Glutamatergic neuron (in vitro differentiated cells): ENCODE measurements at regions not wholly inside any gene's neighbourhood (a gene's known extent, or its start where the extent isn't known, plus 50 kb on each side); places are given as distances from the start of the nearest gene placed in this dataset.

Experiments used
- DNase-seq: peaks from one replicate; pipeline ENCODE4 v3.0.0; 2022
- H3K27ac Mint-ChIP-seq: one replicate; pipeline ENCODE4 v1.8.0; 2020; ENCODE audit warnings: mild to moderate bottlenecking, mixed read lengths, inconsistent platforms; ENCODE audit not compliant: unreplicated experiment
- H3K27me3 Mint-ChIP-seq: one replicate; pipeline ENCODE4 v1.8.0; 2020; ENCODE audit warnings: mild to moderate bottlenecking, moderate library complexity, mixed read lengths, inconsistent platforms; ENCODE audit not compliant: unreplicated experiment
- H3K36me3 Mint-ChIP-seq: one replicate; pipeline ENCODE4 v1.8.0; 2020; ENCODE audit warnings: mild to moderate bottlenecking, mixed read lengths, inconsistent platforms; ENCODE audit not compliant: unreplicated experiment
- H3K4me1 Mint-ChIP-seq: one replicate; pipeline ENCODE4 v1.8.0; 2020; ENCODE audit warnings: mild to moderate bottlenecking, low read depth, mixed read lengths, inconsistent platforms; ENCODE audit not compliant: unreplicated experiment
- H3K4me3 Mint-ChIP-seq: one replicate; pipeline ENCODE4 v1.8.0; 2020; ENCODE audit warnings: mild to moderate bottlenecking, mixed read lengths, inconsistent platforms; ENCODE audit not compliant: unreplicated experiment
- H3K9me3 Mint-ChIP-seq: one replicate; pipeline ENCODE4 v1.8.0; 2020; ENCODE audit warnings: mild to moderate bottlenecking, moderate library complexity, mixed read lengths, inconsistent platforms; ENCODE audit not compliant: unreplicated experiment
- TF ChIP-seq, protein P1 (sequence below): fragments of 200-600 bp; sonication (generic); IDR thresholded peaks from one replicate; pipeline ENCODE4 v1.5.0; 2021; ENCODE audit not compliant: partially characterized antibody, unreplicated experiment

DNA sequence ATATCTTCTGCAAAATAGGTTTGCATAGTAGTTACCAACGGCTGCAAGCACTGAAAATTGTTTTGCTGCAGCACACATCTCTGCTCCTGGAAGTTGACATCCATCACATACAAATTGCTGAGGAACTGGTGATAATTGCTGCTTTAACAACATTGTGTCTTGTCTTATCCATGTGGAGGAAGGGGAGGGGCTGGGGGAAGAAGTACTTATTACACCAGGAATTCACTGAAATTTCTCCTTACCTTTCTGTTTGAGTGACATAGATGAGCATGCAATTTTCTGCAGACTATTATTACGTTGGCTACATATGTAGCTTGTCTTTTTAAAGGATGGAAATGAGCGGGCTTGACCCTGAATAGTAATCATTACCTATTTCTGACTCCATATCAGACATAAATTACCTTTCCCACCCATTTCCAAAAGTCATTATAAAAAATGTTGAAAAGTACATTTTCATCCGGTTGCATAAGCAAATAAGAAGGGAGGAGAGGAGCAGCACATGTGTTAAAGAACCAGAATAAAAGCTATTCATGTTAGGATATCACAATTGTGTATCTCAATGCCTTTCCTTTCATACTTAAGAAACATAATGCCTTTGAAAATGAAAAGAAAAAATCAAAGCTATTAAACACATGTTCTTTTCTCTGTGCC, 1905.6 kb downstream of the PCDH7 start:
- Mint-ChIP-seq H3K36me3 (no peaks in the 10 kb centered on the region), H3K4me3 (no peak overlapping the region), H3K9me3 (no peaks in the 10 kb centered on the region), H3K27ac (no peak overlapping the region), H3K27me3 (no peaks in the 10 kb centered on the region), H3K4me1 (no peaks in the 10 kb centered on the region)
- TF ChIP-seq, protein P1, sequence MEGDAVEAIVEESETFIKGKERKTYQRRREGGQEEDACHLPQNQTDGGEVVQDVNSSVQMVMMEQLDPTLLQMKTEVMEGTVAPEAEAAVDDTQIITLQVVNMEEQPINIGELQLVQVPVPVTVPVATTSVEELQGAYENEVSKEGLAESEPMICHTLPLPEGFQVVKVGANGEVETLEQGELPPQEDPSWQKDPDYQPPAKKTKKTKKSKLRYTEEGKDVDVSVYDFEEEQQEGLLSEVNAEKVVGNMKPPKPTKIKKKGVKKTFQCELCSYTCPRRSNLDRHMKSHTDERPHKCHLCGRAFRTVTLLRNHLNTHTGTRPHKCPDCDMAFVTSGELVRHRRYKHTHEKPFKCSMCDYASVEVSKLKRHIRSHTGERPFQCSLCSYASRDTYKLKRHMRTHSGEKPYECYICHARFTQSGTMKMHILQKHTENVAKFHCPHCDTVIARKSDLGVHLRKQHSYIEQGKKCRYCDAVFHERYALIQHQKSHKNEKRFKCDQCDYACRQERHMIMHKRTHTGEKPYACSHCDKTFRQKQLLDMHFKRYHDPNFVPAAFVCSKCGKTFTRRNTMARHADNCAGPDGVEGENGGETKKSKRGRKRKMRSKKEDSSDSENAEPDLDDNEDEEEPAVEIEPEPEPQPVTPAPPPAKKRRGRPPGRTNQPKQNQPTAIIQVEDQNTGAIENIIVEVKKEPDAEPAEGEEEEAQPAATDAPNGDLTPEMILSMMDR, result no peak
- no peak for DNase-seq

DNA sequence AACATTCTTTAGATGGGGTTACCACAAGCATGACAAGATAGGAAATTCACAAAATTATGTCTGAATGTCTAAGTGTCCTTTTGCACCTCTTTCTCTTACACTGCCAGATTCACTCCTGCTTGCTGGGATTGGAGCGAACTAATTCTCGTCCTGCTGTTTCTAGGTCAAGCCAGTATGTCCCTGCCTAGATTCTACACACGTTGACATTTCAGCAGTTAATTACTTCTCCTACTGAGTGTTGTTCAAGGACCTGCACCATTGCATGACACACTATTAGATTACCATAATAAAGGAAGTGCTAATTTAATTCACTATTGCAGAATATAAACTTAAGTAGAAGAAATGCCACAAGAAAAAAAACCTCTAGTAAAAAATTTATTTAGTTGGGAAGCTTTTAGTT, 1911.7 kb downstream of the PCDH7 start:
- Mint-ChIP-seq H3K9me3 (no peaks in the 10 kb centered on the region), H3K36me3 (no peaks in the 10 kb centered on the region), H3K27ac (no peak overlapping the region), H3K4me1 (no peaks in the 10 kb centered on the region), H3K4me3 (no peak overlapping the region), H3K27me3 (no peaks in the 10 kb centered on the region)
- DNase-seq, result no peak
- TF ChIP-seq, protein P1, result no peak

DNA sequence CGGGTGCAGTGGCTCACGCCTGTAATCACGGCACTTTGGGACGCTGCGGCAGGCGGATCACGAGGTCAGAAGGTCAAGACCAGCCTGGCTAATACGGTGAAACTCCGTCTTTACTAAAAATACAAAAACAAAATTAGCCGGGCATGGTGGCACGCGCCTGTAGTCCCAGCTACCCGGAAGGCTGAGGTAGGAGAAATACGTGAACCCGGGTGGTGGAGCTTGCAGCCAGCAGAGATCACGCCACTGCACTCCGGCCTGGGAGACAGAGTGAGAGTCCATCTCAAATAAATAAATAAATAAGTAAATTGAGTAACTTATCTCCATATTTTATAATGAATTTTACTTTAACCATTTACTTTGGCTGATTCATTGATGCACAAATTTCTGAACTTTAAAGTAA, 1913.3 kb downstream of the PCDH7 start:
- Mint-ChIP-seq H3K27ac (no peak overlapping the region), H3K4me3 (no peak overlapping the region)

DNA sequence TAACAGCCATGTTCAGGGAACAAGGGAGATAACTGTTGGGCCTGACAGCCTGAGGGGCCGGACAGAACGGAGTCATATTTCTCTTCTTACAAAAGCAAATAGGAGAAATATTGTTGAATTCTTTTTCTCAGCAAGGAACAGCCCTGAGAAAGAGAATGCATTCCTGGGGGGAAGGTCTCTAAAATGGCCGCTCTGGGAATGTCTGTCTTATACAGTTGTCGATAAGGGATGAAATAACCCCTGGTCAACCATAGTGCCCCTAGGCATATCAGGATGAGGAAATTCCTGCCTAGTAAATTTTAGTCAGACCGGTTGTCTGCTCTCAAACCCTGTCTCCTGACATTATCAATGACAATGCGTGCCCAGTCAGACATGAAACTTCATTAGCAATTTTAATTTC, 1925.5 kb downstream of the PCDH7 start:
- H3K27ac Mint-ChIP-seq, result no peak overlapping the region
- peaks cover 1% of the 10 kb centered on the region for H3K27me3 Mint-ChIP-seq
- H3K9me3 Mint-ChIP-seq, result peaks cover 1% of the 10 kb centered on the region
- TF ChIP-seq, protein P1, result no peak
- no peaks in the 10 kb centered on the region for H3K4me1 Mint-ChIP-seq
- no peak for DNase-seq
- H3K4me3 Mint-ChIP-seq, result no peak overlapping the region
- H3K36me3 Mint-ChIP-seq, result peaks cover 7% of the 10 kb centered on the region

More for the DNA sequence above, 1913.3 kb downstream of the PCDH7 start:
- Mint-ChIP-seq H3K9me3 (no peaks in the 10 kb centered on the region), H3K36me3 (no peaks in the 10 kb centered on the region), H3K27me3 (no peaks in the 10 kb centered on the region), H3K4me1 (no peaks in the 10 kb centered on the region)
- TF ChIP-seq, protein P1, result no peak
- no peak for DNase-seq

DNA sequence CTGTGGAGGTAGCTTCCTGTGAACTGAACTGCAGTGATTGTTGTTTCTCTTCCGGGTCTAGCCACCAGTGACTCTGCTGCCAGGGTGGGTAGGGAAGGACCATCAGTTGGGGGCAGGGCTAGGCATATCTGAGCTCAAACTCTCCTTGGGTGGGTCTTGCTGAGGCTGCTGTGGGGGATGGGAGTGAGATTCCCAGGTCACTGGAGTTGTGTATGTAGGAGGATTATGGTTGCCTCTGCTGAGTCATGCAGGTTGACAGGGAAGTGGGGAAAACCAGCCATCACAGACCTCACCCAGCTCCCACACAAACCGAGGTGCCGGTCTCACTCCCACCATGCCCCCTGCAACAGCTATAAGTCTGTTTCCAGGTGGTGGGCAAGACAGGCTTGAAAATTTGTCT, 1937.8 kb downstream of the PCDH7 start:
- TF ChIP-seq, protein P1, result no peak
- H3K9me3 Mint-ChIP-seq, result peaks cover 4% of the 10 kb centered on the region
- H3K4me1 Mint-ChIP-seq, result no peaks in the 10 kb centered on the region
- no peak for DNase-seq
- no peak overlapping the region for H3K4me3 Mint-ChIP-seq
- no peaks in the 10 kb centered on the region for H3K36me3 Mint-ChIP-seq
- no peaks in the 10 kb centered on the region for H3K27me3 Mint-ChIP-seq
- H3K27ac Mint-ChIP-seq, result no peak overlapping the region
